Lower leg skin (tissue), 3 donors: ENCODE measurements at regions not wholly inside any gene's neighbourhood (a gene's known extent, or its start where the extent isn't known, plus 50 kb on each side); places are given as distances from the start of the nearest gene placed in this dataset.

Source experiments
- POLR2A ChIP-seq, 2 donors: fragments of 450-650 bp; IDR thresholded peaks; one replicate each; pipeline ENCODE4 v1.6.1; 2016 to 2017; ENCODE audit warnings: antibody characterized with exemption in 2 of 2, mild to moderate bottlenecking in 1 of 2, moderate library complexity in 1 of 2
- TF ChIP-seq, protein P1 (sequence below), 3 donors: fragments of 450-650 bp; IDR thresholded peaks; one replicate each; pipeline ENCODE4 v1.5.1; 2016; ENCODE audit warnings: antibody characterized with exemption in 3 of 3, mild to moderate bottlenecking in 3 of 3, moderate library complexity in 2 of 3

DNA sequence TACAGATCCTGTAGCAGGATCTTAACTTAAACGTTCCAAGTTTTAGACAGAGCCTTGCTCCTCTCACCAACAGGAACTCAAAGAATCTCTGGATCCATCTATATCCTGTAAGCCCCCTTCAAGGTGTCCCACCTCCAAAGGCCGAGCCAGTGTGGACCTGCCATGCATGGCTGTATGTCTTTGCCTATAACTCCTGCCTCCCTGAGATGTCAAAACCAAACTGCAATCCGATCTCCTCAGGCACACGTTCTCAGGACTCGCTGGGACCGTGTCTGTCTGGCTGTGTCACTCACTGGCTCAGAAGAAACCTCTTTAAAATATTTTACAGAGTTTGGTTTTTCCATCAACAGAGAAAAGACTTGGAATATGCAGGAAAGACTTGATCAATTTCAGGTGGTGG is 51.4 kb upstream of the FAM20C start:
- TF ChIP-seq POLR2A (IDR thresholded peaks at IDR 0.05) = no peak
- TF ChIP-seq, protein P1, sequence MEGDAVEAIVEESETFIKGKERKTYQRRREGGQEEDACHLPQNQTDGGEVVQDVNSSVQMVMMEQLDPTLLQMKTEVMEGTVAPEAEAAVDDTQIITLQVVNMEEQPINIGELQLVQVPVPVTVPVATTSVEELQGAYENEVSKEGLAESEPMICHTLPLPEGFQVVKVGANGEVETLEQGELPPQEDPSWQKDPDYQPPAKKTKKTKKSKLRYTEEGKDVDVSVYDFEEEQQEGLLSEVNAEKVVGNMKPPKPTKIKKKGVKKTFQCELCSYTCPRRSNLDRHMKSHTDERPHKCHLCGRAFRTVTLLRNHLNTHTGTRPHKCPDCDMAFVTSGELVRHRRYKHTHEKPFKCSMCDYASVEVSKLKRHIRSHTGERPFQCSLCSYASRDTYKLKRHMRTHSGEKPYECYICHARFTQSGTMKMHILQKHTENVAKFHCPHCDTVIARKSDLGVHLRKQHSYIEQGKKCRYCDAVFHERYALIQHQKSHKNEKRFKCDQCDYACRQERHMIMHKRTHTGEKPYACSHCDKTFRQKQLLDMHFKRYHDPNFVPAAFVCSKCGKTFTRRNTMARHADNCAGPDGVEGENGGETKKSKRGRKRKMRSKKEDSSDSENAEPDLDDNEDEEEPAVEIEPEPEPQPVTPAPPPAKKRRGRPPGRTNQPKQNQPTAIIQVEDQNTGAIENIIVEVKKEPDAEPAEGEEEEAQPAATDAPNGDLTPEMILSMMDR (IDR thresholded peaks at IDR 0.05) = no peak
